ENCODE measurements at regions not wholly inside any gene's neighbourhood (a gene's known extent, or its start where the extent isn't known, plus 50 kb on each side); places are given as distances from the start of the nearest gene placed in this dataset.

GRCh38 chr9:96171728-96172127, 130.2 kb downstream of the HSD17B3 start (continued):
- TF ChIP-seq ZNF462 (CRISPR knock-in tag; IDR thresholded peaks at IDR 0.05), result no peak
- no peak for TF ChIP-seq JUNB (IDR thresholded peaks at IDR 0.05; ENCODE audit: unreplicated experiment)
- no peak for TF ChIP-seq NANOG (IDR thresholded peaks at IDR 0.05; ENCODE audit: borderline replicate concordance)
- TF ChIP-seq POLR2AphosphoS5 (IDR thresholded peaks at IDR 0.05; ENCODE audit: low read depth), result no peak
- TF ChIP-seq REST (IDR thresholded peaks at IDR 0.05; ENCODE audit: unreplicated experiment), result no peak
- TF ChIP-seq ZNF114 (CRISPR knock-in tag; IDR thresholded peaks at IDR 0.05), result no peak
- no peak for TF ChIP-seq EZH2phosphoT487 (IDR thresholded peaks at IDR 0.05; ENCODE audit: unreplicated experiment)
